ENCODE measurements at regions not wholly inside any gene's neighbourhood (a gene's known extent, or its start where the extent isn't known, plus 50 kb on each side); places are given as distances from the start of the nearest gene placed in this dataset.
"Not testable (repeated sequence)": the region's sequence is repeated elsewhere in the genome, so short reads cannot be mapped to it uniquely, and the experiment has no call there.

DNA sequence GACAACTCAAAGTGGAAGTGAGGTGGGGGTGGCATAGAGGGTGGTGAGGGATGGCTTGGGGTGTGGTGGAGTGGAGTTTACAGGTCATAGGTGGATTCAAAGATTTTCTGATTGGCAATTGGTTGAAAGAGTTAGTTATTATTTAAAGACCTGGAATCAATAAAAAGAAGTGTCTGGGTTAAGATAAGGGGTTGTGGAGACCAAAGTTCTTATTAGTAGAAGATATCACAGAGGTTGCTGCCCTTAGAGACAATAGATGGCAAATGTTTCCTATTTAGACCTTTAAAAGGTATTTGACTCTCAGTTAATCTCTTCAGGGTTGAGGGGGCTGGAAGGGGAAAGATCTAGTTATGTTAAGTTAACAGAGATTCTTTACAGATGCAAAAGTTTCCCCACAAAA is 412.3 kb upstream of the TBL1XR1 start:
- DNase-seq = no peak

DNA sequence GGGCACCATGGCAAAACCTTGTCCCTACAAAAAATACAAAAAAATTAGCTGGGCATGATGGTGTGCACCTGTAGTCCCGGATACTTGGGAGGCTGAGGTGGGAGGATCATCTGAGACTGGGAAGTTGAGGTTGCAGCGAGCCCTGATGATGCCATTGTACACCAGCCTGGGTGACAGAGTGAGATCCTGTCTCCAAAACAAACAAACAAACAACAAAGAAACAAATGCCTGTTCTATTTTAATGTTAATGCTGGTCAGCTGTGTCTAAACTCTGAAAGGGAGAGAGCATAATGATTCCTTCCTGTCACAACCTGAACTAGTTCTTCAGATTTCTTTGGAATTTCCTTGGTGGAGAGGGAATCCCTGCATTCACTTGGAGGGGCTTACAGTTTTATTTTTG is 413.0 kb upstream of the TBL1XR1 start:
- DNase-seq = no peak

GRCh38 chr3:177610686-177611633 is 413.7 kb upstream of the TBL1XR1 start:
- peak; percentile 68 for DNase-seq

DNA sequence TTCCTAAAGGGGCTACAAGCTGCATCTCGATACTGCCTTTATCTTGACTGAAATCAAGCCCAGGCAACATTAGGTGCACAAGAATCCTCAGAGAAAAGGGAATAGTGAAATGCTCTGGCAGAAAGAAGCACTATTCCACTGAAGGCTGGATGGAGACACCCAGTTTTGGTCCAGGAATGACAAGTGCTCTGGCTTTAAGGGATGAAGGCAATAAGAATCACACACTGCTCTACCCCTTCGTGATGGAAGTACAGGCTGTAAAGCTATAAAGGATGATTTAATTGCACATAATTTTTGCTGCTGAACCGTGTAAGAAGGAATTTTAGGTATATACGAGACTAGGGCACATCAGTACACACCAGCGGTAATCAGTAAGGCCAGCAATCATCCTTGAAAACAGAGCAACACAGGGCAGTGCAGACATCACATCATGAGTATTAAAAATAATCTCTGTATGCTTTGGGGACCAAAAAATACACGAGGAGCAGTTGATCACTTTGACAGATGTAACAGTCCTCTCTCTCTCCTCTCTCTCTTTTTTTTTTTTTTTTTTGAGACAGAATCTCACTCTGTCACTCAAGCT is 414.6 kb upstream of the TBL1XR1 start:
- no peak for DNase-seq

DNA sequence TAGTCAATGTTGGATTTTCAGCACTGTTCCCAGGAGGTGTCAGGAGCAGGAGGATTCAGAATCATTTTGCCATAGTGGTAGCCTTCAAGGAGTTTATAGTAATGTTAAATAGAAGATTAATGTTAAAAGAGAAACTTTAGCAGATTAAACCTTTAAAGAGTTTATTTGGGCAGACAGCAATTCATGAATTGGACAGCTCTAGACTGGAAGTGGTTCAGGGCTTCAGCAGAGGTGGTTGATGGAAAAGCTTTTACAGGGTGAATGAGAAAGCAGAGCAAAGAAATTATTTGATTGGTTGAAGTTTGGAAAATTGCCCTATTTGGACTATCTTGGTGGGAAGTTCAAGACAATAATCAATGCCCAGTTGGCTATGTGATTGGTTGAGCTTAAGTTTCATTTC is 416.6 kb upstream of the TBL1XR1 start:
- no peak for DNase-seq

GRCh38 chr3:177615015-177615414 is 417.7 kb upstream of the TBL1XR1 start:
- DNase-seq = peak; percentile 82

- no peak for DNase-seq
These were observed 421.8 kb upstream of the TBL1XR1 start for GRCh38 chr3:177618873-177619733.

DNA sequence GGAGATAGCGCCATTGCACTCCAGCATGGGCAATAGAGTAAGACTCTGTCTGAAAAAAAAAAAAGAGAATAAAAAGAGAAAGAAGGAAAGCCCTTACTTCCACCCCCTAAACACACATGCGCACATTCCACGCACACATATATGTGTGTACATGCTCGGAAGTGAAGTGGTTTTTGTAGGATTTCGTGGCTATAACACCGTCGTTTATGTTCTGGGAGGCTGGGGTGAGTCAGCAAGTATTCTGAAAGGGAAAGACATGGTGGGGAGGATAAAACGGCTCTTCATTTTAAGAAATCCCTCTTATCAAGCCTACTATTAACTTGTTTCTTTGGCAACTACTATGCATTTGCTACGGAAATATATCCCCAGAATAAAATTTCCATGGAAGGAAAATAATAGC is 422.8 kb upstream of the TBL1XR1 start:
- DNase-seq = no peak

GRCh38 chr3:177622520-177622919 is 425.2 kb upstream of the TBL1XR1 start:
- no peak for DNase-seq

DNA sequence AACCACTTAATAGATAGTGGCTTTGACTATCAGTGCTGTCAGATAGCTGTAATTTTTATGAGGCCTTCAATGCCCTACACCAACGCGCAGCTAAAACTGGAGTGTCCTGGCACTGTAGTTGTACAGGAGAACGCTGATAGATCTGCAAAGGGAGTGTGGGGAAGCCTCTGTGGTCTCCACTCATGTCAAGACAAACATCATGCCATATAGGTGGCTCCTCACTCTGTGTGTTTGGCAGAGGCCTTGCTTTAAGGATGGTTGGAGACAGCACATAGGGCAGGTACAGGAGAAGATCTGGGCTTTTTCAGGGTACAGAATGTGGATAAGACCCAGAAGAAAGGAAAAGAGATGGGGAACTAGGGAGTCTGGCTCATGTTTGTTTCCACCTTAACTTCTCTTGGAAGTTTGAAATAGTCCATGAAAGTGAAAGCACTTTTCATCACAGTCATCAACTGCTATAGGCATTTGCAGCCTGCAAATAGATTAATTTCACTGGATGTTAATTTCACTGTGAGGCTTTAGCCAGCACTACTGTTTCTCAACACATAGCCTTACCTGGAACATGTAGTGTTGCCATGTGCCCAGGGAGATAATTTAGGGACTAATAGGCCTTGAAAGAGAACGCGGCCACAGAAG is 425.8 kb upstream of the TBL1XR1 start:
- DNase-seq = no peak

DNA sequence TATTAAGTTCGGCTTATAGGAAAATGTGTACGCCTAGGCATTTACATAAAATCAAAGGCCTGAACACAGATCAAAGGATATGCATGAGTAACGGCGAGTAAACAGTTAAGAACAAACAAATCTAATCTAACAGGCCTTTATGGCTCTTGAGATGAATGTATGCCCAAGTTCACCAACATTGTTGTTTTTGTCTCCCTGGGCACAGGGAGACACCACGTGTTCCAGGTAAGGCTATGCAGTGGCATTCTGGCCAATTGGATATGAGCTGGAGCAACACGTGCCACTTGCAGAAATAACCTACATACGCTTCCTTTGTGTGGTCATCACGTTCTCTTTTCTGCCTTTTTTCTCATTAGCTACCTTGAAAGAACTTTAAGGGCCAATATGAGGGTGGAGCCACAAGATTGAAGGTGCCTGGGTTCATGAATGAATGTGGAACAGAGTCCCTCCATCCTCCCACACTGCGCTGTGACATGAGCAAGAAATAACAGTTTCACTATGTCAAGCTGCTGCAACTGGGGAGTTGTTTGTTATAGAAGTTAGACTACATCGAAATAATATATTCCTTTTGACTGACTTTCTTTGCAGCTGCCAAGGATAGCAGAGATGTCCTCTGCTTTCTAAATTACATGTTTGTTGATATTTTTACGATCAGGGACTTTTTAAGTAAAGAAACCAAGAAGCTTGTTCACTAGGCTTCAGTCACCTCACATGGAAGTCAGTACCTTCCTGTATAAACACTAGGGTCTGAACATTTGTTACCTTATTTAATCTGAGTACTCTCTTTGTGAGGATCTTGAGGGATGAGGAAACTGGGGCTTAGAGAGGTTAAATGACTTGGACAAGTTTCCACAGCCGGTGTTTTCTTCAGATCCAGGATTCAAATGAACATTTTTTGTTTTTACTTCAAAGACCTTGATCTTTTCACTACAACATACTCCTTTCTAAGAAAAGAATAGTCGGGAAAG is 427.5 kb upstream of the TBL1XR1 start:
- DNase-seq = no peak

- no peak for DNase-seq
These were observed 428.8 kb upstream of the TBL1XR1 start for GRCh38 chr3:177626045-177626444.

GRCh38 chr3:177628095-177628719 is 430.9 kb upstream of the TBL1XR1 start:
- not testable (repeated sequence) for DNase-seq

DNA sequence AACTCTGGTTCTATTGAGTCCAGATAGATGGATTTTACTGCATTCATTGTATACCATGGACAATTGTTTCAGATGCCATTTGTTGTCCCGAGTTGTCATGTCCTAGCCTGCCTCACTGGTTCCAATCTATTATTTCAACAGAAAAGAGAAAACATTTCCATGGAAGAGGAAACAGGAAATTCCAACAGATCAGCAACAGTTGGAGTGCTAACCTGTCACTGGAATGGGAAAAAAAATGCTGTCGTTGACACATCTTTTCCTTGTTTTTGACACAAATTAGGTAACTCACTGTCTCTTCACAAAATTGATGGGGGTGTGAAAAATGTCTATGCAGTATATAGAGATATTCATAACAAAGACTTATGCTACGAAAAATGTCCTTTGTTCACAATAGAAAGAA is 432.0 kb upstream of the TBL1XR1 start:
- DNase-seq = no peak

DNA sequence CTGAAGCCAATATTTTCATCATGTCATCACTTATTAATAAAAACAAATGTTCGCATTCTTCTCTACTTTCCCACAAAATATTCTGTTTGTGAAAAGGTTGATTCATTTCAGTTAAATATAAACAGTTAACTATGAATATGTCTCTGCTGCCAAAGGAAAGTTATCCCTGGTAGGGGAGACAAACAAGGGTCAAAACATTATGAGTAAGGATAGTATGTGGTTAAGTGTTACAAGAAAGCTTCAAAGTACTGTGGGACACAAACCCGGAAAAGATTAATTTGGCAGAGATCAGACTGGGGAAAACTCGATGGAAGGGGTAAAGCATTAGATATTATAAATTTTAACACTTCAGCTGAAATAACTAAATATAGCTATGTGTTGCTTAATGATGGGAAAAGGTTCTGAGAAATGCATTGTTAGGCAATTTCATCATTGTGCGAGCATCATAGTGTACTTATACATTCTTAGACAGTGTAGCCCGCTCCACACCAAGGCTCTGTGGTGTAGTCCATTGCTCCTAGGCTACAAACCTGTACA is 436.5 kb upstream of the TBL1XR1 start:
- no peak for DNase-seq

- not testable (repeated sequence) for DNase-seq
These were observed 438.4 kb upstream of the TBL1XR1 start for GRCh38 chr3:177635601-177636106.

DNA sequence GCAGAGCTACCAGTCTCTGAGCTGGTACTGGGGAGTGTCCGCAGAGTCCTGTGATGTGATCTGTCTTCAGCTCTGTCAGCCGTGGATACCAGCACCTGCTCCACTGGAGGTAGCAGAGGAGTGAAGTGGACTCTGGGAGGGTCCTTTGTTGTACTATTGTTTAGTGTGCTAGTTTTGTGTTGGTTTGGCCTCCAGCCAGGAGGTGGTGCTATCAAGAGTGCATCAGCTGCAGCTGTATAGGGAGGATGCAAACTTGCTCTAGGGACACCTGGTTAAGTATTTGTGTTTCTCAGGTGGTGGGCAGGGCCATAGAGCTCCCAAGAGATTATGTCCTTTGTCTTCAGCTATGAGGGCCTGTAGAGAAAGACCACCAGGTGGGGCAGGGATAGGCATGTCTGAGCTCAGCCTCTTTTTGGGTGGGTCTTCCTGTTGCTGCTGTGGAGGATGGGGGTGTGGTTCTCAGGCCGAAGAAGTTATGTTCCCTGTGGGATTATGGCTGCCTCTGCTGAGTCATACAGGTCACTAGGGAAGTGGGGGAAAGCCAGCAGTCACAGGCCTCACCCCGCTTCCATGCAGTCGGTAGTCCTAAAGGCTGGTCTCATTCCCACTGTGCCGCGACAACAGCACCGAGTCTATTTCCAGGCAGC is 443.2 kb upstream of the TBL1XR1 start:
- DNase-seq = peak; percentile 43

DNA sequence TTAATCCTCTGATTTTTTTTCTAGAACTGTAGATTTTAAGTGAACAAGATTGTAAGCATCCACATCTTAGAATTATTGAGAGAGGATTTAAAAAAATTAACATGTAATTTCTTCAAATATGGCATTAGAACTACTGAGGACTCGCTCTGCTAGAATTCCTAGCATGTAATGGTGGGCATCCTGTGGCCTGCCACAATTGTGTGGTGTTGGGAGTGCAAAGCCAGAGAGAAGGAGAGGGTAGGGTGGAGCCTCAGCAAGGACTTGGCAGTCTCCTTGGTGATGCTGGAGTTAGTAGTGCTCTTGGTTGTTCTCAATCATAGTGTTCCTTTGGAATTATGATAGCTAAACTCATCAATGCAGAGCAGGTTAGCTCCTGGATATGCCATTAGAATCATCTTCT is 443.9 kb upstream of the TBL1XR1 start:
- DNase-seq = no peak

DNA sequence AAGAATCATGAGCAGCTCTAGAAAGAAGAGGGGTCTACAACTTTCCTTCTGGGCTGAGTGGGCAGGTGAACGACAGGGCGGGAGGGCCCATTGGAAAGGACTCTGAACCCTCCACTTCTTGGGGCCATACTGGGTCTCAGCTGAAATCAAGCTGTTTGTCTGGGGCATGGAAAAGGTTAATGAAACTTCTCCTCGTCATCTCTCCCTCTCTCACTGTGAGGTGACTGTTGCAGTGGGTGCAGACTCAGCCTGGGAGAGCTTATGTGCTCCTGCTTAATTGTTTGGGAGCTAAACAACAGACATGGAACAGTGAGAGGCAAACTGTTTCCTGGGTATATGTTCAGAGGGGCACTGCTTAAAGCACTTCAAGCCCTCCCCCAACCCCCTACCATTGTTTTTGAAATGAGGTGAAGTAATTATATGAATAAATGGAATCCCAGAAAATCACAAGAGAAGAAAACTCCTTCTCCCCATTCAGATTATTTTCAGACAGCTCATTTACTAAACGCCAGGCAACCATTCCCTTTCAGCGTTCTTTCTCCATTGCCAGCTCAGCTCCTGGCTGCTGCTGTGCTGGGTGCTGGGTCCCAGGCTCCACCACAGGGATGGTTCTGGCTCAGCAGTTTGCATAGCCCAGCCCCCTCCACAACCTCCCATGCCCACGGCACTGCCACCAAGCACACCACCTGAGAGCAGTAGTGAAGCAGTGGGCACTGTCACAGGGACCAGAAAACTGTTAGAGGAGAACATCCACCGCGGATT is 444.9 kb upstream of the TBL1XR1 start:
- DNase-seq = peak; percentile 39

- no peak for DNase-seq
These were observed 445.5 kb upstream of the TBL1XR1 start for GRCh38 chr3:177642804-177643125.

Measured in NCI-H1092 (cell line).